Right lobe of liver (tissue), 6 donors: ENCODE measurements at regions not wholly inside any gene's neighbourhood (a gene's known extent, or its start where the extent isn't known, plus 50 kb on each side); places are given as distances from the start of the nearest gene placed in this dataset.

Source experiments
- ATAC-seq, 4 donors: fragments of 200-7000 bp; cut with Tn5 transposase; one replicate each; pipeline ENCODE4 v1.9.1; 2020; ENCODE audit warnings: mild to moderate bottlenecking in 4 of 4, moderate library complexity in 4 of 4
- DNase-seq, 3 donors: peaks; one replicate each; pipeline ENCODE4 v3.0.0-alpha.2; 2020
- H3K27ac ChIP-seq, 3 donors: fragments of 200-600 bp; one replicate each; pipeline ENCODE4 v1.8.0; 2022
- H3K27me3 ChIP-seq, 2 donors: fragments of 200-600 bp; one replicate each; pipeline ENCODE4 v1.8.0; 2022
- H3K36me3 ChIP-seq, 4 donors: fragments of 200-600 bp; sonication (generic) in 1 of 4; one replicate each; pipeline versions ENCODE4 v1.5.1 to v1.8.0; 2017 to 2022; ENCODE audit warnings: control low read depth in 1 of 4
- H3K4me1 ChIP-seq, 4 donors: fragments of 200-600 bp; sonication (generic) in 1 of 4; one replicate each; pipeline versions ENCODE4 v1.5.1 to v1.8.0; 2017 to 2022; ENCODE audit warnings: control low read depth in 1 of 4
- H3K4me3 ChIP-seq, 3 donors: fragments of 200-600 bp; one replicate each; pipeline ENCODE4 v1.8.0; 2022
- H3K9me3 ChIP-seq, 4 donors: fragments of 200-600 bp; sonication (generic) in 1 of 4; one replicate each; pipeline versions ENCODE4 v1.5.1 to v1.8.0; 2017 to 2022; ENCODE audit warnings: control low read depth in 1 of 4
- CTCF ChIP-seq, 4 donors: fragments of 200-600 bp in 3 of 4; fragments of 450-650 bp in 1 of 4; IDR thresholded peaks; one replicate each; pipeline versions ENCODE4 v1.5.1 to v1.8.0; 2016 to 2022; ENCODE audit warnings: antibody characterized with exemption in 4 of 4, mild to moderate bottlenecking in 2 of 4
- POLR2A ChIP-seq: fragments of 450-650 bp; IDR thresholded peaks from one replicate; pipeline ENCODE4 v1.6.1; 2017; ENCODE audit warnings: antibody characterized with exemption, mild to moderate bottlenecking
- WGBS: methylation state at CpG from one replicate; pipeline ENCODE4 v1.1.6; 2018; ENCODE audit warnings: low coverage, low lambda C conversion rate; ENCODE audit not compliant: insufficient coverage; ENCODE audit errors: missing lambda C conversion rate; 5-methylcytosine and 5-hydroxymethylcytosine counted together
- intact Hi-C, 2 donors: fragments of 100-400 bp; cut with DNase I; formaldehyde crosslinking; loops; one replicate each; pipeline versions ENCODE4 v1.11.2 to v1.14.1; 2022
- donor health status: DM: no; HTN: yes; CAD: no.
- donor health status: DM: no; HTN: no; CAD: no.
- donor health status: DM: no; HTN: no; CAD: no.
- donor health status: DM: no; HTN: yes; CAD: no.
- donor health status: DM: no; HTN: yes; CAD: no.

GRCh38 chr13:110097013-110097412 lies 209.9 kb downstream of the COL4A1 start:
- no peaks in the 10 kb centered on the region for H3K36me3 ChIP-seq
- no peaks in the 10 kb centered on the region for H3K27me3 ChIP-seq
- TF ChIP-seq CTCF (IDR thresholded peaks at IDR 0.05) (no peak), POLR2A (no peak)
- 79% methylated on average over 5 of the region's 5 CpGs for WGBS
- peaks cover 0 to 29% (median 9%) of the 10 kb centered on the region in 4 donors for H3K4me1 ChIP-seq
- intact Hi-C loops, result no loop called here
- no peak overlapping the region for H3K4me3 ChIP-seq
- ATAC-seq (no peak), DNase-seq (no peak)
- peaks cover 0 to 7% (median 0%) of the 10 kb centered on the region in 4 donors for H3K9me3 ChIP-seq
- H3K27ac ChIP-seq, result no peak overlapping the region

GRCh38 chr13:110092831-110093247 lies 214.1 kb downstream of the COL4A1 start:
- Histone ChIP-seq H3K9me3 (no peaks in the 10 kb centered on the region), H3K27me3 (no peaks in the 10 kb centered on the region), H3K27ac (no peak overlapping the region), H3K4me1 (peaks cover 0 to 36% (median 9%) of the 10 kb centered on the region in 4 donors), H3K36me3 (no peaks in the 10 kb centered on the region), H3K4me3 (no peak overlapping the region)
- intact Hi-C loops, result no loop called here
- ATAC-seq (no peak), DNase-seq (no peak)
- 100% methylated on average over 1 of the region's 1 CpG for WGBS
- TF ChIP-seq POLR2A, result no peak

- ATAC-seq (no peak), DNase-seq (no peak)
- peak in 3 of 4 donors; percentile 11 to 19 (median 17) for TF ChIP-seq CTCF (IDR thresholded peaks at IDR 0.05)
- TF ChIP-seq POLR2A, result no peak
- Histone ChIP-seq H3K9me3 (no peaks in the 10 kb centered on the region), H3K27ac (no peak overlapping the region), H3K4me3 (no peak overlapping the region), H3K4me1 (peaks cover 0 to 27% (median 4%) of the 10 kb centered on the region in 4 donors), H3K36me3 (no peaks in the 10 kb centered on the region), H3K27me3 (no peaks in the 10 kb centered on the region)
- WGBS, result 84% methylated on average over 3 of the region's 4 CpGs
- intact Hi-C loops, result no loop called here
Observed at GRCh38 chr13:110089815-110090214, 217.1 kb downstream of the COL4A1 start.

- Histone ChIP-seq H3K27ac (no peak overlapping the region), H3K9me3 (no peaks in the 10 kb centered on the region), H3K27me3 (no peaks in the 10 kb centered on the region), H3K36me3 (no peaks in the 10 kb centered on the region), H3K4me3 (no peak overlapping the region), H3K4me1 (peaks cover 0 to 23% (median 2%) of the 10 kb centered on the region in 4 donors)
- TF ChIP-seq CTCF (IDR thresholded peaks at IDR 0.05) (no peak), POLR2A (no peak)
- peak; percentile 74 to 86 (median 80) for ATAC-seq
- DNase-seq, result no peak
- intact Hi-C loops, result no loop called here
Observed at GRCh38 chr13:110089100-110089499, 217.9 kb downstream of the COL4A1 start.

GRCh38 chr13:110073982-110074381 lies 233.0 kb downstream of the COL4A1 start:
- H3K27me3 ChIP-seq, result no peaks in the 10 kb centered on the region
- H3K27ac ChIP-seq, result no peak overlapping the region
- H3K36me3 ChIP-seq, result no peaks in the 10 kb centered on the region
- DNase-seq (no peak), ATAC-seq (no peak)
- intact Hi-C loops, result no loop called here
- no peaks in the 10 kb centered on the region for H3K4me1 ChIP-seq
- TF ChIP-seq CTCF (IDR thresholded peaks at IDR 0.05) (no peak), POLR2A (no peak)
- no peak overlapping the region for H3K4me3 ChIP-seq
- WGBS, result 72% methylated on average over 6 of the region's 6 CpGs
- H3K9me3 ChIP-seq, result no peaks in the 10 kb centered on the region
